Mesenchymal stem cell (in vitro differentiated cells and primary cell): ENCODE measurements at regions not wholly inside any gene's neighbourhood (a gene's known extent, or its start where the extent isn't known, plus 50 kb on each side); places are given as distances from the start of the nearest gene placed in this dataset.

ENCODE experiments used
- DNase-seq: peaks from one replicate; pipeline ENCODE4 v3.0.0-alpha.2; 2013
- H2AFZ ChIP-seq: one replicate; pipeline ENCODE4 v1.6.1; 2013; ENCODE audit warnings: low read depth, mild to moderate bottlenecking, control low read depth, inconsistent platforms, low read length, moderate library complexity
- H2AK5ac ChIP-seq: 2 replicates; pipeline ENCODE4 v1.6.1; 2013; ENCODE audit warnings: low read length, moderate library complexity, mild to moderate bottlenecking, inconsistent platforms; ENCODE audit not compliant: severe bottlenecking
- H2BK120ac ChIP-seq: one replicate; pipeline ENCODE4 v1.6.1; 2013; ENCODE audit warnings: low read depth, mild to moderate bottlenecking, inconsistent platforms, low read length, moderate library complexity
- H2BK12ac ChIP-seq, 2 experiments: one replicate each; pipeline ENCODE4 v1.6.1; 2013; ENCODE audit warnings: inconsistent platforms in 2 of 2, low read length in 2 of 2, mild to moderate bottlenecking in 2 of 2, moderate library complexity in 2 of 2, control low read depth in 1 of 2
- H2BK15ac ChIP-seq: one replicate; pipeline ENCODE4 v1.6.1; 2013; ENCODE audit warnings: mild to moderate bottlenecking, low read depth, inconsistent platforms; ENCODE audit not compliant: poor library complexity, severe bottlenecking
- H2BK5ac ChIP-seq: 2 replicates; pipeline ENCODE4 v1.6.1; 2013; ENCODE audit warnings: low read depth, mild to moderate bottlenecking, low read length, control low read depth, inconsistent platforms; ENCODE audit not compliant: poor library complexity, severe bottlenecking
- H3K14ac ChIP-seq, 2 experiments: one replicate each; pipeline ENCODE4 v1.6.1; 2013; ENCODE audit warnings: inconsistent platforms in 2 of 2, low read length in 2 of 2, control low read depth in 1 of 2, mild to moderate bottlenecking in 1 of 2, moderate library complexity in 1 of 2
- H3K18ac ChIP-seq, 2 experiments: one replicate each; pipeline ENCODE4 v1.6.1; 2013; ENCODE audit warnings: inconsistent platforms in 2 of 2, low read length in 2 of 2, control low read depth in 1 of 2, low read depth in 1 of 2, mild to moderate bottlenecking in 1 of 2
- H3K23ac ChIP-seq, 2 experiments: one replicate each; pipeline ENCODE4 v1.6.1; 2013; ENCODE audit warnings: inconsistent platforms in 2 of 2, low read length in 2 of 2, mild to moderate bottlenecking in 2 of 2, moderate library complexity in 2 of 2, control low read depth in 1 of 2
- H3K27ac ChIP-seq: 2 replicates; pipeline ENCODE4 v1.5.1; 2013; ENCODE audit warnings: mild to moderate bottlenecking, moderate library complexity, low read length, control low read depth, inconsistent platforms; ENCODE audit not compliant: poor library complexity, severe bottlenecking
- H3K27me3 ChIP-seq, 2 experiments: 2 replicates each; pipeline versions ENCODE4 v1.6.1 to v1.7.0; 2013; ENCODE audit warnings: low read length in 2 of 2, mild to moderate bottlenecking in 2 of 2, moderate library complexity in 2 of 2, control low read depth in 1 of 2, inconsistent platforms in 1 of 2; ENCODE audit not compliant: control insufficient read depth in 1 of 2, insufficient read depth in 1 of 2
- H3K36me3 ChIP-seq, 2 experiments: 2 replicates each; pipeline versions ENCODE4 v1.6.1 to v1.7.0; 2013; ENCODE audit warnings: low read length in 2 of 2, control low read depth in 1 of 2, inconsistent platforms in 1 of 2, low read depth in 1 of 2, mild to moderate bottlenecking in 1 of 2; ENCODE audit not compliant: insufficient read depth in 2 of 2, control insufficient read depth in 1 of 2
- H3K4ac ChIP-seq, 2 experiments: one replicate each; pipeline ENCODE4 v1.6.1; 2013; ENCODE audit warnings: inconsistent platforms in 2 of 2, low read length in 2 of 2, mild to moderate bottlenecking in 2 of 2, moderate library complexity in 2 of 2, control low read depth in 1 of 2, low read depth in 1 of 2
- H3K4me1 ChIP-seq: 2 replicates; pipeline ENCODE4 v1.6.1; 2013; ENCODE audit warnings: low read depth, low read length, control low read depth; ENCODE audit not compliant: control insufficient read depth, insufficient read depth
- H3K4me2 ChIP-seq: 2 replicates; pipeline ENCODE4 v1.6.1; 2013; ENCODE audit warnings: low read length, mild to moderate bottlenecking, inconsistent platforms; ENCODE audit not compliant: poor library complexity, severe bottlenecking
- H3K4me3 ChIP-seq, 2 experiments: 2 replicates each; pipeline versions ENCODE4 v1.5.1 to v1.7.0; 2013; ENCODE audit warnings: low read length in 2 of 2, mild to moderate bottlenecking in 2 of 2, control low read depth in 1 of 2, low read depth in 1 of 2; ENCODE audit not compliant: insufficient read depth in 1 of 2
- H3K79me1 ChIP-seq: replicated peaks from 2 replicates; pipeline ENCODE4 v1.6.1; 2013; ENCODE audit warnings: mild to moderate bottlenecking, control low read depth, low read length, inconsistent platforms; ENCODE audit not compliant: poor library complexity, severe bottlenecking
- H3K9ac ChIP-seq: 2 replicates; pipeline ENCODE4 v1.7.0; 2013; ENCODE audit warnings: mild to moderate bottlenecking, low read length, moderate library complexity
- H3K9me3 ChIP-seq: 2 replicates; pipeline ENCODE4 v1.7.0; 2013; ENCODE audit warnings: mild to moderate bottlenecking, low read length; ENCODE audit not compliant: control insufficient read depth
- H4K8ac ChIP-seq: one replicate; pipeline ENCODE4 v1.6.1; 2013; ENCODE audit warnings: inconsistent platforms, mild to moderate bottlenecking, low read length, moderate library complexity
- H4K91ac ChIP-seq: one replicate; pipeline ENCODE4 v1.6.1; 2013; ENCODE audit warnings: mild to moderate bottlenecking, low read length, inconsistent platforms
- WGBS: methylation state at CpG from one replicate; pipeline ENCODE4 v1.1.7; 2013; ENCODE audit warnings: mixed read lengths; 5-methylcytosine and 5-hydroxymethylcytosine counted together

DNA sequence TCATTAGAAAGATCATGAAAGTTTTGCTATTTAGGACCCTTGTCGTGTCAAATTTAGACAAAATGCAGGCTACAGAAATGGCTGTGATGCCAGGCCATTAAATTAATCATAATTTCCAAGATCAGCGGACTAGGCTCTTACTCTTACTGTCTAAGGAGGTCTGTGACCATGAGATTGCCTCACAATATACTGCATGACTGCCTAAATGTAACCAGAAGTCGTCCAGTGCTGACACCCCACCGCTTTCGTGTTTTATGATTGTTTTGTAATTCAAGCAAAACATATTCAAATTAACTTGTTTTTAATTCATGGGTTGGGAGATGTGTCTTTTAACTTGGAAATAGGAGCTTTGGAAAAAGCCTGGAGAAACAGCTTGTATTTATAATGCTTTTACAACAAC, 947.5 kb downstream of the BRINP3 start:
- no peak overlapping the region for H3K27ac ChIP-seq
- no peaks in the 10 kb centered on the region for H3K36me3 ChIP-seq
- H2BK15ac ChIP-seq = no peak overlapping the region
- DNase-seq = no peak
- H3K27me3 ChIP-seq = no peaks in the 10 kb centered on the region
- no peak overlapping the region for H4K91ac ChIP-seq
- no peaks in the 10 kb centered on the region for H3K9me3 ChIP-seq
- no peak overlapping the region for H2AFZ ChIP-seq
- no peak overlapping the region for H3K4me2 ChIP-seq
- H3K4ac ChIP-seq = no peak overlapping the region
- no peak overlapping the region for H4K8ac ChIP-seq
- no peak overlapping the region for H3K9ac ChIP-seq
- no peak overlapping the region for H2BK120ac ChIP-seq
- no peaks in the 10 kb centered on the region for H3K4me1 ChIP-seq
- no peak overlapping the region for H2BK12ac ChIP-seq
- no peak overlapping the region for H2AK5ac ChIP-seq
- no peak overlapping the region for H3K14ac ChIP-seq
- WGBS = 80% methylated on average over 2 of the region's 5 CpGs
- no peak overlapping the region for H3K23ac ChIP-seq
- no peak overlapping the region for H2BK5ac ChIP-seq
- no peak overlapping the region for H3K18ac ChIP-seq
- no peaks in the 10 kb centered on the region for H3K79me1 ChIP-seq
- H3K4me3 ChIP-seq = no peak overlapping the region

GRCh38 chr1:189538271-189538670, 939.4 kb downstream of the BRINP3 start:
- Histone ChIP-seq H3K27me3 (no peaks in the 10 kb centered on the region), H2BK120ac (no peak overlapping the region), H2BK5ac (no peak overlapping the region), H4K91ac (no peak overlapping the region), H3K27ac (no peak overlapping the region), H3K36me3 (no peaks in the 10 kb centered on the region), H4K8ac (no peak overlapping the region), H2BK12ac (no peak overlapping the region), H2BK15ac (no peak overlapping the region), H3K9ac (no peak overlapping the region), H3K23ac (no peak overlapping the region), H2AK5ac (no peak overlapping the region), H3K4ac (no peak overlapping the region), H3K18ac (no peak overlapping the region), H3K4me3 (no peak overlapping the region), H3K9me3 (peaks cover 2% of the 10 kb centered on the region), H3K79me1 (no peaks in the 10 kb centered on the region), H3K4me2 (no peak overlapping the region), H3K4me1 (no peaks in the 10 kb centered on the region), H2AFZ (no peak overlapping the region), H3K14ac (no peak overlapping the region)
- DNase-seq = no peak
- 83% methylated on average over 1 of the region's 2 CpGs for WGBS

DNA sequence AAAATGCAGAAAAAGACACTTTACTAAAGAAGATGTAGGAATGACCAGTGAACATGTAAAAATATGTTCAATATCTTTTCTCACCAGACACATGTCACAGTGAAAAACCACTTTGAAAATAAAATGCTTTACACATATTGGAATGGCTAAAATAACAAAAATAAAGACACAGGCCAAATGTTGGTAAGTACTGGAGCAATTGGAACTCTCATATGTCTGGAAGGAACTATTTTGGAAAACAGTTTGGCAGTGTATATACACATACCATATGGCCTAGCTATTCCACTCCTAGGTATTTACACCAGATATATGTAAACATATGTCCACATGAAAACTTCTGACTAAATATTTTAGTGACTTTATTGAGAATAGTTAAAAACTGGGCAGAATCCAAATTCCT, 927.2 kb downstream of the BRINP3 start:
- no peaks in the 10 kb centered on the region for H3K27me3 ChIP-seq
- no peak overlapping the region for H3K14ac ChIP-seq
- no peaks in the 10 kb centered on the region for H3K4me1 ChIP-seq
- H2BK5ac ChIP-seq = no peak overlapping the region
- H3K9me3 ChIP-seq = peaks cover 5% of the 10 kb centered on the region
- no peak overlapping the region for H3K9ac ChIP-seq
- H4K91ac ChIP-seq = no peak overlapping the region
- no peak overlapping the region for H2BK120ac ChIP-seq
- H3K36me3 ChIP-seq = no peaks in the 10 kb centered on the region
- no peak overlapping the region for H3K4me2 ChIP-seq
- no peak overlapping the region for H2AK5ac ChIP-seq
- H2AFZ ChIP-seq = no peak overlapping the region
- no peak overlapping the region for H3K18ac ChIP-seq
- DNase-seq = no peak
- H3K27ac ChIP-seq = no peak overlapping the region
- no peak overlapping the region for H3K4me3 ChIP-seq
- no peaks in the 10 kb centered on the region for H3K79me1 ChIP-seq
- no peak overlapping the region for H2BK15ac ChIP-seq
- H3K4ac ChIP-seq = no peak overlapping the region
- H4K8ac ChIP-seq = no peak overlapping the region
- no peak overlapping the region for H2BK12ac ChIP-seq
- no peak overlapping the region for H3K23ac ChIP-seq

DNA sequence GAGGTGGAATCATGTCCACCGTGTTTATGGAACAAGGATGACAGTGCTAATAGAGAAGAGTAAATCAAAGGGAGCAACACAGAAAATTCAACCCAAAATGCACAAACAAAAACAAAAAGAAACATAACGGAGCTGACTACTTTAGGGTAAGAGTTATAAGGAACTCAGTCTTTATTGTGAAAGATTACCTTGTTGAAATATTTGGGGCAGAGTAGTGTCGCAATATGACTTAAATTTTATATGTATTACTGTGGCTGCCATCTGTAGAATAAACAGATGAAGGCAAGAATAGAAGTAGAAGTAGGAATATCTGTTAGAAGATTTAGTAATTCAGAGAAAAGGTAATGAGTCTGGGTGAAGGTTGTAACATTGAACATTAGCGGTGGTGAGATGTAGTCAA, 913.9 kb downstream of the BRINP3 start:
- Histone ChIP-seq H3K4me3 (no peak overlapping the region), H2BK12ac (no peak overlapping the region), H2AK5ac (no peak overlapping the region), H2BK120ac (no peak overlapping the region), H3K9me3 (no peaks in the 10 kb centered on the region), H3K4ac (no peak overlapping the region), H3K18ac (no peak overlapping the region), H2AFZ (no peak overlapping the region), H2BK5ac (no peak overlapping the region), H2BK15ac (no peak overlapping the region), H3K27ac (no peak overlapping the region), H3K27me3 (no peaks in the 10 kb centered on the region), H4K91ac (no peak overlapping the region), H4K8ac (no peak overlapping the region), H3K79me1 (no peaks in the 10 kb centered on the region), H3K9ac (no peak overlapping the region), H3K4me2 (no peak overlapping the region), H3K36me3 (no peaks in the 10 kb centered on the region), H3K23ac (no peak overlapping the region), H3K4me1 (no peaks in the 10 kb centered on the region), H3K14ac (no peak overlapping the region)
- 89% methylated on average over 3 of the region's 4 CpGs for WGBS
- no peak for DNase-seq
